SU-DHL-6 (cell line): ENCODE measurements at regions not wholly inside any gene's neighbourhood (a gene's known extent, or its start where the extent isn't known, plus 50 kb on each side); places are given as distances from the start of the nearest gene placed in this dataset.

Experiments used
- H2AFZ ChIP-seq: fragments of 200-600 bp; sonication (generic); 2 replicates; pipeline ENCODE4 v1.6.1; 2014; ENCODE audit warnings: low read depth, mild to moderate bottlenecking, moderate library complexity, mixed read lengths, antibody characterized with exemption, low read length; ENCODE audit not compliant: severe bottlenecking
- H3F3A ChIP-seq: fragments of 200-600 bp; shearing (Covaris generic); 2 replicates; pipeline ENCODE4 v1.6.0; 2016; ENCODE audit warnings: antibody characterized with exemption, mild to moderate bottlenecking; ENCODE audit not compliant: insufficient read depth
- H3K27ac ChIP-seq: fragments of 200-600 bp; sonication (generic); 2 replicates; pipeline ENCODE4 v1.5.1; 2016; ENCODE audit warnings: low read depth, mild to moderate bottlenecking, low read length, moderate library complexity, mixed read lengths
- H3K27me3 ChIP-seq: fragments of 200-600 bp; sonication (generic), shearing (Covaris generic); 2 replicates; pipeline ENCODE4 v1.6.0; 2014; ENCODE audit warnings: mild to moderate bottlenecking, low read length
- H3K36me3 ChIP-seq: fragments of 200-600 bp; sonication (generic); 2 replicates; pipeline ENCODE4 v1.6.1; 2014; ENCODE audit warnings: mild to moderate bottlenecking, low read length, mixed read lengths
- H3K4me2 ChIP-seq: fragments of 300-600, 200-600 bp; shearing (Covaris generic), sonication (generic); 2 replicates; pipeline ENCODE4 v1.6.0; 2014; ENCODE audit warnings: low read length, low read depth, mild to moderate bottlenecking; ENCODE audit not compliant: poor library complexity, severe bottlenecking
- H3K4me3 ChIP-seq: fragments of 200-600 bp; sonication (generic); 2 replicates; pipeline ENCODE4 v1.5.1; 2014; ENCODE audit warnings: antibody characterized with exemption, low read length, mild to moderate bottlenecking, mixed read lengths; ENCODE audit not compliant: insufficient read depth, poor library complexity, severe bottlenecking
- H3K79me2 ChIP-seq: fragments of 200-600 bp; sonication (generic); 2 replicates; pipeline ENCODE4 v1.6.1; 2014; ENCODE audit warnings: mild to moderate bottlenecking, low read length, moderate library complexity; ENCODE audit not compliant: insufficient read depth
- H3K9ac ChIP-seq: fragments of 200-600 bp; sonication (generic); 2 replicates; pipeline ENCODE4 v1.7.0; 2014; ENCODE audit warnings: mild to moderate bottlenecking, low read length
- H3K9me2 ChIP-seq: fragments of 200-600 bp; sonication (generic); replicated peaks from 2 replicates; pipeline ENCODE4 v1.6.1; 2014; ENCODE audit warnings: low read length; ENCODE audit not compliant: insufficient read depth
- H3K9me3 ChIP-seq: fragments of 200-600 bp; sonication (generic); 2 replicates; pipeline ENCODE4 v1.6.1; 2014; ENCODE audit warnings: low read length, mixed read lengths; ENCODE audit not compliant: insufficient read depth
- H4K20me1 ChIP-seq: fragments of 200-600 bp; sonication (generic); 2 replicates; pipeline ENCODE4 v1.6.1; 2014; ENCODE audit warnings: low read depth, mild to moderate bottlenecking, antibody characterized with exemption, low read length, moderate library complexity, mixed read lengths
- CTCF ChIP-seq: fragments of 200-600 bp; sonication (generic); IDR thresholded peaks from one replicate; pipeline ENCODE4 v1.5.1; 2017; ENCODE audit warnings: antibody characterized with exemption, mild to moderate bottlenecking, low read length, moderate library complexity; ENCODE audit not compliant: insufficient read depth, poor library complexity, severe bottlenecking
- EZH2phosphoT487 ChIP-seq: fragments of 200-600 bp; sonication (generic), shearing (Covaris generic); conservative IDR thresholded peaks from 2 replicates; pipeline ENCODE4 v1.6.1; 2018; ENCODE audit warnings: mild to moderate bottlenecking, antibody characterized with exemption, low read length, moderate library complexity, mixed read lengths

GRCh38 chr13:82614086-82614485 lies 1268.2 kb downstream of the SLITRK1 start:
- no peaks in the 10 kb centered on the region for H4K20me1 ChIP-seq
- H2AFZ ChIP-seq = no peak overlapping the region
- H3K27me3 ChIP-seq = no peaks in the 10 kb centered on the region
- no peak overlapping the region for H3K4me3 ChIP-seq
- no peaks in the 10 kb centered on the region for H3K9me3 ChIP-seq
- H3K36me3 ChIP-seq = no peaks in the 10 kb centered on the region
- TF ChIP-seq CTCF = no peak
- no peaks in the 10 kb centered on the region for H3K9me2 ChIP-seq
- H3K4me2 ChIP-seq = no peak overlapping the region
- no peak overlapping the region for H3K9ac ChIP-seq
- no peak overlapping the region for H3K27ac ChIP-seq
- no peaks in the 10 kb centered on the region for H3F3A ChIP-seq
- H3K79me2 ChIP-seq = no peaks in the 10 kb centered on the region

GRCh38 chr13:82606008-82606407 lies 1276.3 kb downstream of the SLITRK1 start:
- TF ChIP-seq CTCF (no peak), EZH2phosphoT487 (no peak)

GRCh38 chr13:82597747-82598146 lies 1284.5 kb downstream of the SLITRK1 start:
- Histone ChIP-seq H3K9me3 (peaks cover 3% of the 10 kb centered on the region; the same call in 1 of the 2 replicates), H3K9ac (no peak overlapping the region), H3K9me2 (no peaks in the 10 kb centered on the region), H3K27ac (no peak overlapping the region), H3K4me3 (no peak overlapping the region), H3F3A (no peaks in the 10 kb centered on the region), H3K4me2 (no peak overlapping the region), H4K20me1 (no peaks in the 10 kb centered on the region), H3K36me3 (no peaks in the 10 kb centered on the region), H2AFZ (no peak overlapping the region), H3K79me2 (no peaks in the 10 kb centered on the region), H3K27me3 (no peaks in the 10 kb centered on the region)
- TF ChIP-seq EZH2phosphoT487 (no peak), CTCF (no peak)

More at GRCh38 chr13:82606008-82606407, 1276.3 kb downstream of the SLITRK1 start:
- peaks cover 3% of the 10 kb centered on the region; the same call in 1 of the 2 replicates for H3F3A ChIP-seq
- H3K27ac ChIP-seq = no peak overlapping the region
- H3K9me2 ChIP-seq = no peaks in the 10 kb centered on the region
- no peak overlapping the region for H3K4me2 ChIP-seq
- no peaks in the 10 kb centered on the region for H3K27me3 ChIP-seq
- no peak overlapping the region for H3K9ac ChIP-seq
- H3K79me2 ChIP-seq = no peaks in the 10 kb centered on the region
- H4K20me1 ChIP-seq = no peaks in the 10 kb centered on the region
- no peak overlapping the region for H2AFZ ChIP-seq
- peaks cover 10% of the 10 kb centered on the region; the same call in 1 of the 2 replicates for H3K9me3 ChIP-seq
- no peak overlapping the region for H3K4me3 ChIP-seq
- H3K36me3 ChIP-seq = no peaks in the 10 kb centered on the region
